ENCODE measurements at regions not wholly inside any gene's neighbourhood (a gene's known extent, or its start where the extent isn't known, plus 50 kb on each side); places are given as distances from the start of the nearest gene placed in this dataset.

DNA sequence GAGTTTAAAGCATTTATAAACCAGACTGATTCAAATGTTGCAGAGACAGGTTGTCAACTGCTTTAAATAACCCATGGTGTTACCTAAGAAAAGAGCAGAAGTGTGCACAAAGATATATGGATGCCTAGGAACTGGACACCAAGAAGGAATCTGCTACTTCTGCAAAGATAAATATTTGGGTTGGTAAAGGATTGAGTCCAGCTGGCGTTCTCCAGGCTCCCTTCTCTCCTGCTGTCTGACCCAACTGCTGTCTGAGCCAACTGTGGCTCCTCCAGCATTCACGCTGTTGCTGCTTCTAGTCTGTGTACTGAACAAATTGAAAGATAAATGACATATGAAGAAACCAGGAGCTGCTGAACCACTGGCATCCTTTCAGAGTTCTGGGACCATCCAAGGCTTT lies 1167.8 kb upstream of the PRKX start:
- no peaks in the 10 kb centered on the region for H3K79me2 ChIP-seq (ENCODE audit: insufficient read depth, low read length)
- peaks cover 2% of the 10 kb centered on the region for H3K9me3 ChIP-seq (ENCODE audit: insufficient read depth, low read depth, low read length)
- no peak for TF ChIP-seq CTCF (IDR thresholded peaks at IDR 0.05; ENCODE audit: insufficient read depth, low read depth, low read length)
- TF ChIP-seq EZH2 (IDR thresholded peaks at IDR 0.05; ENCODE audit: insufficient read depth, low read length): no peak
- H2AFZ ChIP-seq (ENCODE audit: low read depth, low read length): no peak overlapping the region
- Mint-ChIP-seq H3K36me3 (ENCODE audit: low read depth, unreplicated experiment) (no peaks in the 10 kb centered on the region), H3K27ac (ENCODE audit: unreplicated experiment) (no peak overlapping the region), H3K9me3 (ENCODE audit: unreplicated experiment) (no peaks in the 10 kb centered on the region), H3K4me1 (ENCODE audit: low read depth, unreplicated experiment) (no peaks in the 10 kb centered on the region), H3K4me3 (ENCODE audit: unreplicated experiment) (no peak overlapping the region), H3K27me3 (ENCODE audit: low read depth, unreplicated experiment) (no peaks in the 10 kb centered on the region)
- no peak overlapping the region for H3K4me3 ChIP-seq (ENCODE audit: insufficient read depth, low read depth, low read length)
- no peak overlapping the region for H3K4me2 ChIP-seq (ENCODE audit: low read length)
- H3K4me1 ChIP-seq (ENCODE audit: insufficient read depth, low read length): no peaks in the 10 kb centered on the region
- no peak for DNase-seq (ENCODE audit: low read depth)
- no peak for FAIRE-seq
- no peaks in the 10 kb centered on the region for H4K20me1 ChIP-seq (ENCODE audit: insufficient read depth, low read length)
- H3K9ac ChIP-seq (ENCODE audit: low read length): no peak overlapping the region
- H3K36me3 ChIP-seq (ENCODE audit: insufficient read depth, low read length): no peaks in the 10 kb centered on the region
- H3K27me3 ChIP-seq (ENCODE audit: insufficient read depth, low read length): no peaks in the 10 kb centered on the region
- no peak overlapping the region for H3K27ac ChIP-seq (ENCODE audit: low read depth, low read length)

GRCh38 chrX:4878640-4879039 lies 1165.2 kb upstream of the PRKX start:
- Mint-ChIP-seq H3K9me3 (ENCODE audit: unreplicated experiment) (no peaks in the 10 kb centered on the region), H3K4me3 (ENCODE audit: unreplicated experiment) (no peak overlapping the region), H3K36me3 (ENCODE audit: low read depth, unreplicated experiment) (no peaks in the 10 kb centered on the region), H3K27me3 (ENCODE audit: low read depth, unreplicated experiment) (no peaks in the 10 kb centered on the region), H3K4me1 (ENCODE audit: low read depth, unreplicated experiment) (no peaks in the 10 kb centered on the region), H3K27ac (ENCODE audit: unreplicated experiment) (no peak overlapping the region)
- Histone ChIP-seq H3K79me2 (ENCODE audit: insufficient read depth, low read length) (no peaks in the 10 kb centered on the region), H4K20me1 (ENCODE audit: insufficient read depth, low read length) (no peaks in the 10 kb centered on the region), H3K27ac (ENCODE audit: low read depth, low read length) (no peak overlapping the region), H3K4me3 (ENCODE audit: insufficient read depth, low read depth, low read length) (no peak overlapping the region), H3K9me3 (ENCODE audit: insufficient read depth, low read depth, low read length) (no peaks in the 10 kb centered on the region), H3K27me3 (ENCODE audit: insufficient read depth, low read length) (no peaks in the 10 kb centered on the region), H3K9ac (ENCODE audit: low read length) (no peak overlapping the region), H3K4me1 (ENCODE audit: insufficient read depth, low read length) (no peaks in the 10 kb centered on the region), H3K36me3 (ENCODE audit: insufficient read depth, low read length) (no peaks in the 10 kb centered on the region), H2AFZ (ENCODE audit: low read depth, low read length) (no peak overlapping the region), H3K4me2 (ENCODE audit: low read length) (no peak overlapping the region)
- no peak for TF ChIP-seq EZH2 (IDR thresholded peaks at IDR 0.05; ENCODE audit: insufficient read depth, low read length)
- TF ChIP-seq CTCF (IDR thresholded peaks at IDR 0.05; ENCODE audit: insufficient read depth, low read depth, low read length): no peak
- peak; percentile 37 for FAIRE-seq
- no peak for DNase-seq (ENCODE audit: low read depth)

DNA sequence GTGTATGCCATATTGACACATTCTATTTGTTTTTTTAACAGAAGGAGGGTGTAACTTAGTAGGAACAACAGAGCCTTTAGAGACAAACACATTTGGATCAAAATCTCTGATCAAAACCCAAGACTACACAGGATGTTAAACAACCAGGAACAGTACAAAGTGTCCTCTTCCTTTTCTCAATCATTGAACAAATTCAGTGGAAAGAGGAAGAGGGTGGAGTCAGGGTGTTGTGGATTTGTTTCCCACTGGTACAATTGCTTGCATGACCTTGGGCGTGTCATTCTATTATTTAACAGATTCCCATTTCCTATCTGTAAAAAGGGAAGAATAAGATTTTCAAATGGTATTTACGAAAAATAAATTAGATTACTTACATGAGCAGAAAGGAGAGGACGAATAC lies 1162.8 kb upstream of the PRKX start:
- H3K79me2 ChIP-seq (ENCODE audit: insufficient read depth, low read length): no peaks in the 10 kb centered on the region
- Mint-ChIP-seq H3K27me3 (ENCODE audit: low read depth, unreplicated experiment) (no peaks in the 10 kb centered on the region), H3K36me3 (ENCODE audit: low read depth, unreplicated experiment) (no peaks in the 10 kb centered on the region), H3K27ac (ENCODE audit: unreplicated experiment) (no peak overlapping the region), H3K4me3 (ENCODE audit: unreplicated experiment) (no peak overlapping the region), H3K4me1 (ENCODE audit: low read depth, unreplicated experiment) (no peaks in the 10 kb centered on the region), H3K9me3 (ENCODE audit: unreplicated experiment) (no peaks in the 10 kb centered on the region)
- H3K9me3 ChIP-seq (ENCODE audit: insufficient read depth, low read depth, low read length): no peaks in the 10 kb centered on the region
- no peaks in the 10 kb centered on the region for H4K20me1 ChIP-seq (ENCODE audit: insufficient read depth, low read length)
- FAIRE-seq (peak; percentile 50), DNase-seq (ENCODE audit: low read depth) (no peak)
- no peak overlapping the region for H2AFZ ChIP-seq (ENCODE audit: low read depth, low read length)
- H3K4me2 ChIP-seq (ENCODE audit: low read length): no peak overlapping the region
- H3K36me3 ChIP-seq (ENCODE audit: insufficient read depth, low read length): no peaks in the 10 kb centered on the region
- TF ChIP-seq EZH2 (IDR thresholded peaks at IDR 0.05; ENCODE audit: insufficient read depth, low read length) (no peak), CTCF (IDR thresholded peaks at IDR 0.05; ENCODE audit: insufficient read depth, low read depth, low read length) (no peak)
- H3K9ac ChIP-seq (ENCODE audit: low read length): no peak overlapping the region
- no peaks in the 10 kb centered on the region for H3K4me1 ChIP-seq (ENCODE audit: insufficient read depth, low read length)
- H3K27ac ChIP-seq (ENCODE audit: low read depth, low read length): no peak overlapping the region
- H3K27me3 ChIP-seq (ENCODE audit: insufficient read depth, low read length): no peaks in the 10 kb centered on the region
- no peak overlapping the region for H3K4me3 ChIP-seq (ENCODE audit: insufficient read depth, low read depth, low read length)

All from astrocyte (in vitro differentiated cells and primary cell).